NCI-H1092 (cell line): ENCODE measurements at regions not wholly inside any gene's neighbourhood (a gene's known extent, or its start where the extent isn't known, plus 50 kb on each side); places are given as distances from the start of the nearest gene placed in this dataset.
A peak's percentile ranks its signal among the peaks of the same experiment; 100 is the strongest.

Experiments
- DNase-seq: peaks from one replicate; lab custom pipeline; 2025; lab: John Stamatoyannopoulos, UW

- no peak for DNase-seq
These were observed 166.1 kb downstream of the SLC28A3 start for GRCh38 chr9:84174486-84174885.

DNA sequence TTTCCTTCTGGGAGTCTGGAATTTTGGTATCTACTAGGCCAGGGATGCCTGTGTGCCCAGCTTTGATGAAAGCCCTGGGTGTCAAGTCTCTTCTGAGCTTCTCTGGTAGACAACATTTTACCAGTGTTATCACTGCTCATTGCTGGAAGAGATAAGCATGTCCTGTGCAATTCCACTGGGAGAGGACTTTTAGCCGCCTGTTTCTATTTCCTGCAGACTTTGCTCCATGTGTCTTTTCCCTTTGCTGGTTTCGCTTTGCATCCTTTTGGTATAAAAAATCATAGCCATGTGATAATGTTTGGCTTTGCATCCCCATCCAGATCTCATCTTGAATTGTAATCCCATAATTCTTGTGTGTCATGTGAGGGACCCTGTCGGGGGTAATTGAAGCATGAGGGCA is 163.2 kb downstream of the SLC28A3 start:
- DNase-seq = no peak

- DNase-seq = no peak
These were observed 161.0 kb downstream of the SLC28A3 start for GRCh38 chr9:84179531-84179930.

- DNase-seq = no peak
These were observed 153.5 kb downstream of the SLC28A3 start for GRCh38 chr9:84187090-84187489.

GRCh38 chr9:84189904-84190303 is 150.7 kb downstream of the SLC28A3 start:
- DNase-seq = no peak

- peak; percentile 3 for DNase-seq
These were observed 150.1 kb downstream of the SLC28A3 start for GRCh38 chr9:84190411-84190810.

GRCh38 chr9:84206801-84207370 is 133.7 kb downstream of the SLC28A3 start:
- no peak for DNase-seq

DNA sequence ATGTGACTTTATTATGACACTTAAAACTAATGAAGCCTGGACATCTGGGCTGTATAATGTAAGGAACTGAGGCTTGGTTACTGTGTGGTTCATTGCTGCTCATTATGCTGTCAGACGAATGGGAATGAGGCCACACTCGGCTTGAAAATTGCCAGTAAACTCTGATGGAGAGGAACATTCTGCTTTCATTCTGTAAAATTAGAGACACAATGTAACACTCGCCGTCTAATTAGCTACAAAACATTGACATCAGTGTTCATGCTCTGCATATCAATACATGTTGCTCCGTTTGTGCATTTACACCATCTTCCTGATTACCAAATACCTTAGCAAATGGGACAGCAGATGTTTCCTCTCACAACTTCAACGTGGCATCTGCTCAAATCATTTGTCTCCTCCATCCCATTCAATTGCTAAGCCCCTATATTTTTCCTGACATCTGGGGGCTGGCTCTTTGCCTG is 133.0 kb downstream of the SLC28A3 start:
- no peak for DNase-seq

DNA sequence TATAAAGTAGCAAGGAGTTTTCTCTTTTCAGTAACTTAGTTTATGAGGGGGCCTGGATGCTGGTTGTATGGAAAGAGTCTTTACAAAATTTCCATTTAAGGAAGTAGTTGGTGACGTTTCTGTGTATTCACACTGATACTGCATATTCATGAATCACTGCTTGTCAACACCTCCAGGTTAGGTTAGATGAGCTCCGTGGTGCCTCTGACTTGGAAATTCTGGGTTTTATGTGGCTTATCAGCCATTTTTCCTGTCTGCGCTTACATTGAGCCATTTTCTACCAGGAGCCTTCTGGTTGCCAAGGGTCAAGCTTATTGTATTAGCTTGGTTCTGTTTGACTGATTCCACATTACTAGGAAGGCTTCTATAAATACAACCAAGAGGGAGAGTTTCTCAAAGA is 128.3 kb downstream of the SLC28A3 start:
- DNase-seq = no peak

- no peak for DNase-seq
These were observed 127.6 kb downstream of the SLC28A3 start for GRCh38 chr9:84212982-84213381.

DNA sequence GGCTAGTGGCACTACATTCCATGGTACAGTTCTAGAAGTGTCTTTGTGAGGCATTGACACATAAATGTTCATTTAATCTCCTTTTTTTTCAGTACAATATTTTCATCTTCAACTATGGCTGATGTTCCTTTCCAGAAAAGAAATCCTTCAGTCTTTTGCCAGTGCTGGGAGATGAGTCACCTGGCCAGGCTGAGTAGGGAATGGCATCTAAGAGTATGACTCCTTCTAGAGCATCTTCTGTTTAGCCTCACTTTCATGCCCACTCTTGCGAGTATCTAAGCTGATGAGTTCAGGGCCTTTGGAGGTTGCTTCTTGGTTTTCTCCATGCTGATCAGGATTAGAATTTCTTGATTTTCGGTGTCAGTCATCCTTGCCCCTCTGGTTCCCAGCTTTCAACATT is 124.4 kb downstream of the SLC28A3 start:
- DNase-seq = no peak

- no peak for DNase-seq
These were observed 122.2 kb downstream of the SLC28A3 start for GRCh38 chr9:84218322-84218721.

DNA sequence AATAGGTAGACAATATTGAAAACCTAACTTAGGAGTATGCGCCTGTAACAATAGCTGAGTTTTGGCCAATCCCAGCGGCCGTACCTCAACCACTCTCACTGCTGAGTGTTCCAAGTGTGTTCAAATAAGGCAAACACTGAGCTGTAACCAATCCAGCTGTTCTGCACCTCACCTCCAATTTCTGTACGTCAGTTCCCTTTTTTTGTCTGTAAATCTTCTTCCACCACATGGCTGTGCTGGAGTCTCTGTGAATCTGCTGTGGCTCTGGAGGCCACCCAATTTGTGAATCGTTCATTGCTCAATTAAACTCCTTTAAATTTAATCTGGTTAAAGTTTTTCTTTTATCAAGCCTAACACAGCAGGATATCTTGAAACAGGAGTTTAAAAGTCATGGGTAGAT is 116.3 kb downstream of the SLC28A3 start:
- no peak for DNase-seq
